Anterior cingulate cortex (tissue), 58 donors: ENCODE measurements at regions not wholly inside any gene's neighbourhood (a gene's known extent, or its start where the extent isn't known, plus 50 kb on each side); places are given as distances from the start of the nearest gene placed in this dataset.

Experiments used
- DNase-seq, 58 donors: peaks; one replicate each; lab custom pipeline; 2025; lab: John Stamatoyannopoulos, UW

DNA sequence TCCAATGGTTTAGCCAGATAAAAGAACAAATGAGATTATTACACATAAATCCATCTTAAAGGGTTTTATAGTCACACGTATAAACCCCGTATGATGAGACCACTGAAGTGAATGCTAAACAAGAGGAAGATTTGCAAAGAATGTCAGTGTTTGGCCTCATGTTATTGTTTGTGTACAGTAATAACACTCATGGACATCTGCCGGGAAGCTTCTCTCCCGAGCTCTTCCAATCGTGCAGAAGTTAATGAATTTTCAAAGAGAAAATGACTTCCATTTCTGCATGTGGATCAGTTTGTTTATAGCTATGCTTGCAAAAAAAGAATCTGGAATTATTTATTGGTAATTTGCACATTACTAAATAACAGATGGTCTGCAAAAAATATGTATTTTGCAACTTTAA lies 88.5 kb upstream of the APCDD1 start:
- DNase-seq, result no peak

DNA sequence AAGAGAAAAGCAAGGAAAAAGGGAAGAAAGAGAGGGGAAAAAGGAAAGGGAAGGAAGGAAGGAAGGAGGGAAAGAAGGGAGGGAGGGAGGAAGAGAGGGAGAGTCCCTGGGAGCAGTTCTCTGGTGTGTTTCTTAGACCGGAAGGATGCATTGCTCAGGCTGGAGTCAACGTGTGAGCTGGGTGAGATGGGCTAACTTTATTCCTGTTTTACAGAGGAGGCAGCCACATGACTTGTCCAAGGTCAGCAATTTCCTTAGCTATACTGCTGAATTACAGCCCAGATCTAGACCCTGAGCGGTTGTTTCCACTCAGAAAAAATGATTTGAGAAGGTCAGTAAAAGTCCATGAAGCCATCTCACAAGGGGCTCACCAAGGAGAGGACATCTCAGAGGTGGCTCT lies 86.6 kb upstream of the APCDD1 start:
- no peak for DNase-seq

DNA sequence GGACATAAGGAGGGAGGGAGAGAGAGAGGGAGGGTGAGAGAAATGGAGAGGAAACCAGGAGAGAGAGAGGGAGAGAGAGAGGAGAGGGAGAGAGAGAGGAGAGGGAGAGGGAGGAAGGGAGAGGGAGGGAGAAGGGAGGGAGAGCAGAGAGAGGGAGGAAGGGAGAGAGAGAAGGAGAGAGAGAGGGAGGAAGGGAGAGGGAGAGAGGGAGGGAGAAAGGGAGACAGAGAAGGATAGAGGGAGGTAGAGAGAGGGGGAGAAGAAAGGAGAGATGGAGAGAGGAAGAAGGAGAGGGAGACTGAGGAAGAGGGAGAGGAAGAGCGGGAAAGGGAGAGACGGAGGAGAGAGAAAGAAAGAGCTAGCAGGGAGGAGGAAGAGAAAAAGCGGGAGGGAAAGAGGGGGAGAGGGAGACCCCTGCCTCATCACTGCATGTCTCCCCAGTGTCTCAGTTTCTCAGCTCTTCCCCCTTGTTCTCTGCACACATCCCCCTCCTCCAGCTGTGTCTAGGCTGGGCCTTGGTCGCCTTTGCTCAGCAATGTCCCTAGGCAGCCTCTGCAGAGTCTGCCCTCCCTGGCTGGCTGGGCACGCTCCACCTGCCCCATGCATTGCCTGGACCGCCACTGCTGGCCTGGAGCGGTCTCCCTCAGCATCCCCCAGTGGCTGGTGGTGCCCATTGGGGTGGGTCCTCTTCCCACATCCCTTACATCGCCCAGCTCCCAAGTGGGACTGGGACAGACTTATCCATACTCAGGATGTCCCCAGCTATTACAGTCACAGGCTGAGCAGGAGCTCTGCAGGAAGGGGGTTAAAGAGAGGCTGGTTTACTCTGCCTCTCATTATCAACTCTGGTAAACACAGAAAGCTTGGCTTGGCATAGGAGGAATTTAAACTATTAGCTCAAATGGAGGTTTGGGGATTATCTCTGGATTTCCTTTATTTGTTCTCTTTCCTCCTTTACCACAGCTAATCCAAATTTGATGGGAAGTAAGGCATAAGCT lies 85.7 kb upstream of the APCDD1 start:
- no peak for DNase-seq

- DNase-seq, result no peak
Measured at GRCh38 chr18:10370716-10371115, 83.7 kb upstream of the APCDD1 start.

- no peak for DNase-seq
Measured at GRCh38 chr18:10371165-10371564, 83.3 kb upstream of the APCDD1 start.

DNA sequence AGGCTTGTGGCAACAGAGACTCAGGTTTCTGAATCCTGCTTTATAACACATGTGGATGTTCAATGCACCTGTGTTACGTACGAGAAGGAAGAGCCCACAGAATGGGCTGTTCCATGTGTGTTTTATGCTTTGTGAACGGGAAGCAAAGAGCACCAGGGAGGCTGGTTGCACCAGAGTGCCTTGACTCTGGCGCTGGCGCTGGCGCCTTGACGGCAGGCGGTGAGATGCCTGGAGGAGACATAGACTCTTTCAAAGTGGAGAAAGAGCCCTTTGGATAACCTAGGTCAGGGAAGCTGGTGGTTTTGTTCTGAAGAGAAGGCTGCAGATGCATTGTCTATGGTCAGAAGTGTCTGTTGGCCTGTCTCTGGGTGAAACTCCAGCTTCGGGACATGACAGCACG lies 80.2 kb upstream of the APCDD1 start:
- no peak for DNase-seq

- DNase-seq, result peak in 2 of 58 donors; percentile 11 to 15
Measured at GRCh38 chr18:10374636-10375293, 79.7 kb upstream of the APCDD1 start.

- peak in 2 of 58 donors; percentile 14 to 22 for DNase-seq
Measured at GRCh38 chr18:10376731-10377130, 77.7 kb upstream of the APCDD1 start.

DNA sequence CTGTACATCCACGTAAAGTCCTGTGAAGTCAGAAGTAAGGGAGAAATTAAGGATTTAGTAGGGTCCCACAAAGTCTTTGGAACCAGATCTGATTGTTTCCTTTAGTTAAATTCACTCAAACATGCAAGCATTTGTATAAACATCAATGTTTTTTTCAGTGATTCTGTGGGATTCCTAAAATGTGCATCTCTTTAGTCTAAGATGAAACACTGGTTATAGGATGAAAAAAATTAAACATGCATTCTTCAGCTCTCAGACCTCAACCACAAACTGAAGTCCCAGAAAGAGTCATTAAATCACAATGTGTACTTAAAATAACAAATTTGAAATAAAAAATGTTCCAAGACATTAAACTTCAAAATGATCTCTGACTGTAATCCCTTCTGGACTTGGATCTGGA lies 76.5 kb upstream of the APCDD1 start:
- no peak for DNase-seq

GRCh38 chr18:10378688-10379420 lies 75.6 kb upstream of the APCDD1 start:
- DNase-seq, result no peak

GRCh38 chr18:10379522-10379921 lies 74.9 kb upstream of the APCDD1 start:
- DNase-seq, result no peak

- no peak for DNase-seq
Measured at GRCh38 chr18:10381516-10381915, 72.9 kb upstream of the APCDD1 start.

GRCh38 chr18:10381951-10382350 lies 72.5 kb upstream of the APCDD1 start:
- no peak for DNase-seq

GRCh38 chr18:10386049-10386448 lies 68.4 kb upstream of the APCDD1 start:
- no peak for DNase-seq

DNA sequence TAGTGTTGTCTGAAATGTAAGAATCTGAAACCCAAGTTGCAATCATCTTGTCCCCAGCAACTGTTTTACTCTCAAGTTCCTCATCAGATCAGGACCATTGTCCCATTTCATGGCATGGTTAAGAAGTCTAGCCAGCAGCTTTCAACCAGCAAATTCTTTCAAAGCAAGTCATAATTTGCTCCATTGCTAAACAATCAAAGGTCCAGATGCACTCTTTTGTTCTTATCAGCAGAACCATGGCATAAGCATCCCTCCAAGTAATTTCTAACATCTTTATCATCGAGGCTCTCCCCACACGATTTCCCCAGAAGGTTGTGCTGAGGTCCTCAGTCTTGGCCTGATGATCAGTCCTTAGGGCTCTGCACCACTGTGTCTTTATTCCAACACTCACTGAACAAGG lies 67.5 kb upstream of the APCDD1 start:
- DNase-seq, result no peak

GRCh38 chr18:10387399-10387798 lies 67.0 kb upstream of the APCDD1 start:
- DNase-seq, result peak in 9 of 58 donors; percentile 11 to 42 (median 29)

GRCh38 chr18:10388373-10388772 lies 66.1 kb upstream of the APCDD1 start:
- DNase-seq, result no peak

DNA sequence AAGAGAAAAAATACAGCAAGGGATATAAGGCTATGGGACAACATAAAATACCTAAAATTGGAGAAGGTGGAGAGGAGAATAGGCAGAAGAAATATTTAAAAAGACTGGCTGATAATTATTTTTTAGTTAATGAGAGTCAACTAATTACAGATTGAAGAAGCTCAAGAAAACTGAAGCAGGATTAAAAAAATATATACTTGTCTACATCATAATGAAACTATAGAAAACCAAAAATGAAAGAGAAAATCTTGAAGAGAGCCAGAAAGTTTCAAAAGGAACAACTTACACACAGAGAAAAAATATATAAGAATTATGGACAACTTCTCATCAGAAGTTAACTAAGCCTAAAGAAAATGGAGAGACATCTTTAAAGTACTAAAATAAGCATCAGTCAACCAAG lies 62.9 kb upstream of the APCDD1 start:
- DNase-seq, result no peak

GRCh38 chr18:10397004-10397403 lies 57.4 kb upstream of the APCDD1 start:
- DNase-seq, result no peak

DNA sequence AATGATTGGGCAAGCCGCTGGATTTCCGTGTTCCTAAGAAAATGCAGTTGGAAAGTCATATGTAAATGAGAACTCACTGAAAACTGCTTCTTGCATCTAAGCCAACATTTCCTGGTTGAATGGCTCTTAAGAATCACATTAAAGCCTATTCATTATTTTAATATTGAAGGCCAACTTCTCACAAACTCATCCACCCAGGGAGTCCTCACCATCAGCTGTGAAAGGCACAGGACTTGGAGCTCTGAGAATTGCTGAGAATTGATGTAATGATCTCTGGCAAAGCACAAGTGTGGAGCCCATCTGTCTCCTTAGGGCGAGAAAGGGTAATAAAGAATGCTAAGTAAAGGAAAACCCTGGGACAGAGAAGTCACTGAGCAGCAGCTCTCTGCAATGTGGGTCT lies 55.9 kb upstream of the APCDD1 start:
- peak in 13 of 58 donors; percentile 22 to 70 (median 45) for DNase-seq

DNA sequence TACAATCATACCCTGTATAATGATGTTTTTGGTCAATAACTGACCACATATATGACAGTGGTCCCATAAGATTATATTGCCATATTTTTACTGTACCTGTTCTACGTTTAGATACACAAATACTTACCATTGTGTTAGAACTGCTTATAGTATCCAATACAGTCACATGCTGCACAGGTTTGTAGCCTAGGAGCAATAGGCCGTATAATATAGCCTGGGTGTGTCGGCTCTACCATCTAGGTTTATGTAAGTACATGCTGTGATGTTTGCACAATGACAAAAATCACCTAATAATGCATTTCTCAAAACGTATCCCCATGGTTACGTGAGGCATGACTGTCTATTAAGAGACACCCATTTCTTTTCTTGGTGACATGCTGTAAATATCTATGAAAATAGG lies 55.0 kb upstream of the APCDD1 start:
- no peak for DNase-seq
